Gastrocnemius medialis (tissue), 4 donors: ENCODE measurements at regions not wholly inside any gene's neighbourhood (a gene's known extent, or its start where the extent isn't known, plus 50 kb on each side); places are given as distances from the start of the nearest gene placed in this dataset.

Experiments used
- ATAC-seq, 2 donors: fragments of 150-250 bp; one replicate each; pipeline ENCODE4 v1.9.1; 2016
- DNase-seq, 2 donors: peaks; one replicate each; pipeline ENCODE4 v3.0.0-alpha.2; 2019
- H3K27ac ChIP-seq, 4 donors: fragments of 200-600 bp; sonication (generic); 1 replicate in 1 of 4; 2 replicates in 3 of 4; pipeline ENCODE4 v1.5.1; 2016 to 2018; ENCODE audit warnings: mild to moderate bottlenecking in 2 of 4, moderate library complexity in 1 of 4
- H3K27me3 ChIP-seq, 3 donors: fragments of 200-600 bp; sonication (generic) in 2 of 3; 1 replicate in 1 of 3; 2 replicates in 2 of 3; pipeline versions ENCODE4 v1.5.1 to v1.6.0; 2016 to 2019; ENCODE audit warnings: mild to moderate bottlenecking in 1 of 3, moderate library complexity in 1 of 3
- H3K36me3 ChIP-seq, 2 donors: fragments of 200-600 bp; sonication (generic) in 1 of 2; one replicate each; pipeline ENCODE4 v1.5.1; 2017 to 2018
- H3K4me1 ChIP-seq, 2 donors: fragments of 200-600 bp; sonication (generic) in 1 of 2; one replicate each; pipeline ENCODE4 v1.5.1; 2016 to 2017; ENCODE audit warnings: mild to moderate bottlenecking in 2 of 2
- H3K4me3 ChIP-seq, 4 donors: fragments of 200-600 bp; sonication (generic) in 3 of 4; 1 replicate in 1 of 4; 2 replicates in 3 of 4; pipeline ENCODE4 v1.5.1; 2016 to 2019; ENCODE audit warnings: mild to moderate bottlenecking in 2 of 4
- H3K9me3 ChIP-seq, 3 donors: fragments of 200-600 bp; sonication (generic) in 2 of 3; 1 replicate in 1 of 3; 2 replicates in 2 of 3; pipeline ENCODE4 v1.5.1; 2016 to 2019
- POLR2A ChIP-seq, 2 donors: fragments of 450-650 bp; IDR thresholded peaks; one replicate each; pipeline ENCODE4 v1.6.1; 2017; ENCODE audit warnings: antibody characterized with exemption in 2 of 2, mild to moderate bottlenecking in 2 of 2, moderate library complexity in 2 of 2
- in situ Hi-C, 4 donors: fragments of 200-750 bp; cut with MboI; loops; one replicate each; pipeline versions ENCODE4 v1.15.0 to v1.8.0; 2017; ENCODE audit warnings: low sequenced_read_pairs in 4 of 4
- intact Hi-C: fragments of 100-400 bp; cut with DNase I; formaldehyde crosslinking; loops from one replicate; pipeline ENCODE4 v1.15.1; 2023; ENCODE audit warnings: low total_unique reads
- TF ChIP-seq, protein P1 (sequence below), 5 experiments: fragments of 450-650 bp in 3 of 5; fragments of 200-600 bp in 2 of 5; sonication (generic) in 2 of 5; IDR thresholded peaks in 4 of 5; conservative IDR thresholded peaks in 1 of 5; 1 replicate in 4 of 5; 2 replicates in 1 of 5; pipeline ENCODE4 v1.5.1; 2016 to 2019; ENCODE audit warnings: antibody characterized with exemption in 5 of 5, mild to moderate bottlenecking in 3 of 5, moderate library complexity in 3 of 5

DNA sequence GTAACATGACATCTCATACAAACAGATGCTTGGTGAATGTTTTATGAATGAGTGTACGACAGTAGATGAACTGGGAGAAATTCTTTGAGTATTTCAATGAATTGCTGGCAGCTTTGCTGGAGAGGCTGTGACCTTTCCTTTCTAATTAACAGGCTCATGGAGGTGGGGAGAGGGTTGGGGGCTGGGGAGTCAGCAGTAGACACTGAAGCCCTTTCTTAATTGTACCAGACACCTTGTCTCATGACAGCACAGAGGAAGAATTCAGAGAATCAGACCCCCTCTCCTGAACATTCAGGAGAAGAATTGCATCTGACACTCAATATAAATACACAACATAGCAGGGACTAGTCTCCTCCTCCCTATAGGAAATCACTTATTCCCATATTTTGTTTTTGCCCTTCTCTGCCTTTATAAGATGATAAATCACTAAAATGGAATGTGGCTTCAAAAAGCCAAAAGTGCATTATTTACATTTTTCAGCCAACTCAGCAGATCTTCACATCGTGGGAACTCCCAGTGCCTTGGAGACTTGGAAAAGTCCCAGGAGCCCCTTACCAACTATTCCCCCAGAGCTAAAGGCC, 66.2 kb upstream of the TPM1 start:
- Histone ChIP-seq H3K9me3 (no peaks in the 10 kb centered on the region), H3K4me3 (no peak overlapping the region), H3K4me1 (peaks cover 6 to 10% of the 10 kb centered on the region in 2 donors), H3K27me3 (no peaks in the 10 kb centered on the region), H3K36me3 (no peaks in the 10 kb centered on the region), H3K27ac (no peak overlapping the region)
- intact Hi-C loops = no loop called here
- in situ Hi-C loops = no loop called here
- TF ChIP-seq POLR2A (IDR thresholded peaks at IDR 0.05) = no peak
- TF ChIP-seq, protein P1, sequence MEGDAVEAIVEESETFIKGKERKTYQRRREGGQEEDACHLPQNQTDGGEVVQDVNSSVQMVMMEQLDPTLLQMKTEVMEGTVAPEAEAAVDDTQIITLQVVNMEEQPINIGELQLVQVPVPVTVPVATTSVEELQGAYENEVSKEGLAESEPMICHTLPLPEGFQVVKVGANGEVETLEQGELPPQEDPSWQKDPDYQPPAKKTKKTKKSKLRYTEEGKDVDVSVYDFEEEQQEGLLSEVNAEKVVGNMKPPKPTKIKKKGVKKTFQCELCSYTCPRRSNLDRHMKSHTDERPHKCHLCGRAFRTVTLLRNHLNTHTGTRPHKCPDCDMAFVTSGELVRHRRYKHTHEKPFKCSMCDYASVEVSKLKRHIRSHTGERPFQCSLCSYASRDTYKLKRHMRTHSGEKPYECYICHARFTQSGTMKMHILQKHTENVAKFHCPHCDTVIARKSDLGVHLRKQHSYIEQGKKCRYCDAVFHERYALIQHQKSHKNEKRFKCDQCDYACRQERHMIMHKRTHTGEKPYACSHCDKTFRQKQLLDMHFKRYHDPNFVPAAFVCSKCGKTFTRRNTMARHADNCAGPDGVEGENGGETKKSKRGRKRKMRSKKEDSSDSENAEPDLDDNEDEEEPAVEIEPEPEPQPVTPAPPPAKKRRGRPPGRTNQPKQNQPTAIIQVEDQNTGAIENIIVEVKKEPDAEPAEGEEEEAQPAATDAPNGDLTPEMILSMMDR (IDR thresholded peaks at IDR 0.05 in 4 of 5, conservative IDR thresholded peaks at IDR 0.05 in 1 of 5) = no peak
- DNase-seq = no peak
- no peak for ATAC-seq

- H3K27ac ChIP-seq = peak overlapping the region in 1 of 4 donors; percentile 38
- H3K4me3 ChIP-seq = no peak overlapping the region
- H3K9me3 ChIP-seq = no peaks in the 10 kb centered on the region
- H3K4me1 ChIP-seq = peaks cover 6 to 10% of the 10 kb centered on the region in 2 donors
- ATAC-seq = peak; percentile 36 to 59
- TF ChIP-seq, protein P1 (IDR thresholded peaks at IDR 0.05 in 4 of 5, conservative IDR thresholded peaks at IDR 0.05 in 1 of 5) = no peak
- no peak for TF ChIP-seq POLR2A (IDR thresholded peaks at IDR 0.05)
- intact Hi-C loops = no loop called here
- H3K27me3 ChIP-seq = no peaks in the 10 kb centered on the region
- no peak for DNase-seq
- in situ Hi-C loops = no loop called here
- no peaks in the 10 kb centered on the region for H3K36me3 ChIP-seq
Measured at GRCh38 chr15:62977952-62978811, 64.4 kb upstream of the TPM1 start.

- Histone ChIP-seq H3K4me1 (peaks cover 6 to 10% of the 10 kb centered on the region in 2 donors), H3K9me3 (no peaks in the 10 kb centered on the region), H3K4me3 (no peak overlapping the region), H3K27ac (no peak overlapping the region), H3K36me3 (no peaks in the 10 kb centered on the region), H3K27me3 (no peaks in the 10 kb centered on the region)
- DNase-seq (no peak), ATAC-seq (no peak)
- in situ Hi-C loops = no loop called here
- intact Hi-C loops = no loop called here
- TF ChIP-seq POLR2A (IDR thresholded peaks at IDR 0.05) = no peak
- TF ChIP-seq, protein P1 (IDR thresholded peaks at IDR 0.05 in 4 of 5, conservative IDR thresholded peaks at IDR 0.05 in 1 of 5) = no peak
Measured at GRCh38 chr15:62979252-62979651, 63.3 kb upstream of the TPM1 start.

DNA sequence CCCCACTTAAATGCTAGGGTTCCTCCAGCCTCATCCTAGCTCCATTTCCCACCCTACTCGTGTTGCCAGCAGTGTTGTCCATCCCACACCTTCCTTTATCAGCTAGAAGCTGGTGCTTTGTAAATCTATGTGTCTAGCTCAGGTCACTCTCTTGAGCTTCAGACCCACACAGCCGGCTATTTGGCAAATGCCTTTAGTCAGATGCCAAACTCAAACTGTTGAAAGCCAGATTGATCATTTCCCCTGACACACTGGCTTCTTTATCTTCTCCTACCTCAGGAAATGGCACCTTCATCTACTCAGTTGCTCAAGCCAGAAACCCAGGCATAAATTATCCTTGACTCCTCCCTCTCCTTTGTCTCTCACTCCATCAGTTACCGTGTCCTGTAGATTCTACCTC, 61.5 kb upstream of the TPM1 start:
- H3K4me1 ChIP-seq = peaks cover 6 to 10% of the 10 kb centered on the region in 2 donors
- no peaks in the 10 kb centered on the region for H3K9me3 ChIP-seq
- no peak overlapping the region for H3K4me3 ChIP-seq
- in situ Hi-C loops = no loop called here
- TF ChIP-seq, protein P1 (IDR thresholded peaks at IDR 0.05 in 4 of 5, conservative IDR thresholded peaks at IDR 0.05 in 1 of 5) = no peak
- TF ChIP-seq POLR2A (IDR thresholded peaks at IDR 0.05) = no peak
- H3K36me3 ChIP-seq = no peaks in the 10 kb centered on the region
- no peak overlapping the region for H3K27ac ChIP-seq
- no peak for DNase-seq
- no peaks in the 10 kb centered on the region for H3K27me3 ChIP-seq
- no peak for ATAC-seq
- intact Hi-C loops = no loop called here
